ENCODE measurements at regions not wholly inside any gene's neighbourhood (a gene's known extent, or its start where the extent isn't known, plus 50 kb on each side); places are given as distances from the start of the nearest gene placed in this dataset.
"Not testable (repeated sequence)": the region's sequence is repeated elsewhere in the genome, so short reads cannot be mapped to it uniquely, and the experiment has no call there.

GRCh38 chr1:64363111-64363510 lies 106.8 kb upstream of the CACHD1 start:
- no peak for DNase-seq

- DNase-seq = no peak
Measured at GRCh38 chr1:64363616-64364015, 106.3 kb upstream of the CACHD1 start.

DNA sequence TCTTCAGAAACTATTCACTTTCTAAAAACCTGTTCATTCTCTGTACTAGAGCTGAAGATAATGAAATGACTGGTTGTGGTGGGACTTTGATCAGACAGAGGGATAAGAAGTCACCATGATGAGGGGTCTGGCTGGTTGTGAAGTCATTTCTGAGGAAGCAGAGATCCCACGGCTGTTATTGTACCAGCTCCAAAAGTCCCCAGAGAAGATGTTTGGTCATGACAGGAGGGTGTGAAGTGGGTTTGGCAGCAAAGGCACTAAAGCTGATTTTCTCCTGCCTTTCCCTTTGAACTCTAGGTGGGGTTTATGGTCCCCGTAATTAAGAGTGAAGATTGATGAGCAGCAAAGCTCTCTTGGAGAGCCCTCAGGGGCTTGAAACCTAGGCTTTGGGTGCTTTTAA lies 103.1 kb upstream of the CACHD1 start:
- no peak for DNase-seq

- DNase-seq = no peak
Measured at GRCh38 chr1:64368344-64368743, 101.6 kb upstream of the CACHD1 start.

- DNase-seq = no peak
Measured at GRCh38 chr1:64378826-64379225, 91.1 kb upstream of the CACHD1 start.

- no peak for DNase-seq
Measured at GRCh38 chr1:64387389-64388285, 82.3 kb upstream of the CACHD1 start.

DNA sequence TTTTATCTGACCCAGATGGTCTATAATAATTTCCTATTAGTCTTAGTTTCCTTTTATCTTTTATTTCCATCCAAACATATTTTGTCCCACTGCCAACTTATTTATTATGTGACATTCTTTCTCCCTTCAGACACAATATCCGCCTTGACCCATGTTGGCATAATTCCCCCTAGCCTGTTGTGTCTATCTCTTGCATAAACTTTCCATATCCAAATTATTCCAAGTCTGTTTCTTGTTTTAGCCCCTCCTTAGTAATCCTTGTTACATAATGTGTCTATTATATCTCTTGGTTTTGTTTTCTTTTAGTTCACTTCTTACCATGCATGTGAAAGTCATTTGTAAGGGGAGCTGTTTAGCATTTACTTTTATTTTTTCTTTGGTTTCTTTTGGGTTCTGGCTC lies 81.6 kb upstream of the CACHD1 start:
- no peak for DNase-seq

- DNase-seq = no peak
Measured at GRCh38 chr1:64392109-64392508, 77.8 kb upstream of the CACHD1 start.

DNA sequence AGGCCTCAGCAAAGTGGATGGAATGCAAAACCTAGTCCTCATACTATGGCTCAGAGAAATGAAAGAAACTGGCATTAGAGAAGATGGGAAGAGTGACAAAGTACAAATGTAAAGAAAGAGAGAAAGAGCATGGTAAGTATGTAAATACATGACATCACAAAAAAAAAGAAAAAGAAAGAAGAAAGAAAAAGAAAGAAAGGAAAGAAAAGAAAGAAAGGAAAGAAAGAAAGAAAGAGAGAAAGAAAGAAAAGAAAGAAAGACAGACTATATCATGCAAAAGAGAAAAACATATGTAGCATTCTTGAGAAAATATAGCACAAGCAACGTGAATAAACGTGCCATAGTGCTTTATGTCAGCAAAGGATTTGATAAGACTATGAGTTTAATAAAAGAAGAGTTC lies 76.1 kb upstream of the CACHD1 start:
- DNase-seq = no peak

- no peak for DNase-seq
Measured at GRCh38 chr1:64396817-64397216, 73.1 kb upstream of the CACHD1 start.

- DNase-seq = no peak
Measured at GRCh38 chr1:64397541-64397940, 72.4 kb upstream of the CACHD1 start.

DNA sequence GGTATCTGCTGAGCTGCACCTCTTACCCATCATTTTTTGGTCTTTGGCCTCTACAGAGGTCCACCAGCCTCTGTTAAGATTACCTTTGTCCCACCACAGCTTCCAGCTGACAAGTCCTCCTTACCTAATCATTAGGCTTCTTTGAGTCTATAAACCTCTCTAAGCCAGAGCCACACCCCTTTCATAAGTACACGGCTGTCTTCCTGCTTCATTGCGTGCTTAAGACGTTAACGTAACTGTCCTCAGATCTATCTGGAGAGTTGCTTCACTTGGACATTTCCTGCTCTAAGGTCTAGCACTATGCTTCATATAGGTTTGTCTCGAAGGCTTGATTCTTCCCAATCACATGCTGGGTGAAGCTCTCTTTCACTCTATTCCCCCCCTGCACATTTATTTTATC lies 71.0 kb upstream of the CACHD1 start:
- DNase-seq = no peak

GRCh38 chr1:64401285-64401684 lies 68.6 kb upstream of the CACHD1 start:
- DNase-seq = no peak

- DNase-seq = no peak
Measured at GRCh38 chr1:64403331-64403730, 66.6 kb upstream of the CACHD1 start.

GRCh38 chr1:64404202-64404601 lies 65.7 kb upstream of the CACHD1 start:
- DNase-seq = no peak

- DNase-seq = no peak
Measured at GRCh38 chr1:64405833-64406232, 64.1 kb upstream of the CACHD1 start.

DNA sequence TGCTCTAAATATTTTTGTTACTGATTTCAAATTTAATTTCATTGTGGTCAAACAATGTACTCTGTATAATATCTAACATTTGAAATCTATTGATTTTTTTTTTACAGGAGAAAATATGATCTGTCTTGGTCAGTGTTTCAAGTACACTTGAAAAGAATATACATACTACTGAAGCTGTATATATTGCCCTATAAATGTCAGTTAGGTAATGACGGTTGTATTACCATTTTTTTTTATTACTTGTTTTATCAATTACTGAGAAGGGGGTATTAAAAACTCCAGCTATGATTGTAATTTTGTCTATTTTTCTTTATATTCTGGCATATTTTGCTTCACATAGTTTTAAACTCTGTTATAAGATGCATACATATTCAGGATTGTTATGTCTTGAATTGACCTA lies 59.7 kb upstream of the CACHD1 start:
- DNase-seq = no peak

- not testable (repeated sequence) for DNase-seq
Measured at GRCh38 chr1:64414855-64415546, 54.9 kb upstream of the CACHD1 start.

DNA sequence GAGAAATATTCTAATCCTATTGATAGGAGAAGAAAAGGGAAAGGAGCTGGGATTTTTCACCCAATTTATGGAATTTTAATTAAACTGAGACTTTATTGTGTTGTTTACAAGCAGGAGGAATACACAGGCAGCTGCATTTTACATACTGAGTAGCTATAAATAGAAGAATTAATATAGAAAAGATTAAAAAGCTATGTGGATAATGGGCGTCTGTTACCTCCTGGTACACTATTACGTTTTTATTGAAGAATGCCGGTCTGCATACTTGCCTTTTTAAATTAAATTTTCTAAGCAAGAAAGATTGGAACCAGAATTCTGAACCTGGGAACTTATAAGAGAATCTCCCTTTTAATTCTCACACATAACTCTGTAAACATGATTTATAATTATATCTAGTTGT lies 52.1 kb upstream of the CACHD1 start:
- DNase-seq = no peak
